Gastroesophageal sphincter (tissue), 4 donors: ENCODE measurements at regions not wholly inside any gene's neighbourhood (a gene's known extent, or its start where the extent isn't known, plus 50 kb on each side); places are given as distances from the start of the nearest gene placed in this dataset.
A peak's percentile ranks its signal among the peaks of the same experiment; 100 is the strongest.

Source experiments
- ATAC-seq: fragments of 150-250 bp; one replicate; pipeline ENCODE4 v1.9.1; 2016; ENCODE audit warnings: mild to moderate bottlenecking, moderate library complexity
- H3K27ac ChIP-seq, 4 donors: fragments of 200-600 bp; sonication (generic) in 3 of 4; 1 replicate in 3 of 4; 2 replicates in 1 of 4; pipeline ENCODE4 v1.5.1; 2016 to 2019
- H3K27me3 ChIP-seq: fragments of 200-600 bp; sonication (generic); one replicate; pipeline ENCODE4 v1.5.1; 2019
- H3K36me3 ChIP-seq, 2 donors: fragments of 200-600 bp; sonication (generic); one replicate each; pipeline ENCODE4 v1.5.1; 2019; ENCODE audit warnings: control low read depth in 1 of 2
- H3K4me1 ChIP-seq, 3 donors: fragments of 200-600 bp; sonication (generic); 1 replicate in 2 of 3; 2 replicates in 1 of 3; pipeline ENCODE4 v1.5.1; 2016 to 2019; ENCODE audit warnings: control low read depth in 2 of 3
- H3K4me3 ChIP-seq, 2 donors: fragments of 200-600 bp; sonication (generic); one replicate each; pipeline ENCODE4 v1.5.1; 2019; ENCODE audit warnings: mild to moderate bottlenecking in 1 of 2, moderate library complexity in 1 of 2
- H3K9me3 ChIP-seq, 3 donors: fragments of 200-600 bp; sonication (generic); one replicate each; pipeline ENCODE4 v1.5.1; 2017 to 2019; ENCODE audit warnings: control low read depth in 2 of 3
- CTCF ChIP-seq, 4 experiments: fragments of 200-600 bp in 2 of 4; fragments of 450-650 bp in 2 of 4; sonication (generic) in 1 of 4; IDR thresholded peaks; one replicate each; pipeline ENCODE4 v1.5.1; 2017 to 2019; ENCODE audit warnings: antibody characterized with exemption in 4 of 4, mild to moderate bottlenecking in 2 of 4, moderate library complexity in 2 of 4
- EP300 ChIP-seq: sonication (generic); formaldehyde crosslinking; IDR thresholded peaks from one replicate; pipeline ENCODE4 v1.6.1; 2017; ENCODE audit warnings: antibody characterized with exemption, mild to moderate bottlenecking
- POLR2A ChIP-seq, 2 donors: fragments of 450-650 bp; IDR thresholded peaks; one replicate each; pipeline ENCODE4 v1.6.1; 2017; ENCODE audit warnings: antibody characterized with exemption in 2 of 2, mild to moderate bottlenecking in 2 of 2, moderate library complexity in 1 of 2
- POLR2AphosphoS5 ChIP-seq: sonication (generic); formaldehyde crosslinking; IDR thresholded peaks from one replicate; pipeline ENCODE4 v1.6.1; 2017; ENCODE audit warnings: antibody characterized with exemption
- WGBS, 2 donors: methylation state at CpG; one replicate each; pipeline ENCODE4 v1.1.5; 2018; ENCODE audit warnings: low coverage in 1 of 2; 5-methylcytosine and 5-hydroxymethylcytosine counted together

GRCh38 chr4:133498149-133498548 is 349.1 kb downstream of the PCDH10 start:
- Histone ChIP-seq H3K4me3 (no peak overlapping the region), H3K27me3 (no peaks in the 10 kb centered on the region), H3K36me3 (no peaks in the 10 kb centered on the region), H3K9me3 (no peaks in the 10 kb centered on the region), H3K27ac (no peak overlapping the region), H3K4me1 (no peaks in the 10 kb centered on the region)
- TF ChIP-seq EP300: no peak
- no peak for TF ChIP-seq POLR2AphosphoS5
- TF ChIP-seq POLR2A (IDR thresholded peaks at IDR 0.05): no peak
- TF ChIP-seq CTCF (IDR thresholded peaks at IDR 0.05): no peak
- no peak for ATAC-seq
- 83 to 97% methylated on average over 6 of the region's 6 CpGs for WGBS, 2 donors

DNA sequence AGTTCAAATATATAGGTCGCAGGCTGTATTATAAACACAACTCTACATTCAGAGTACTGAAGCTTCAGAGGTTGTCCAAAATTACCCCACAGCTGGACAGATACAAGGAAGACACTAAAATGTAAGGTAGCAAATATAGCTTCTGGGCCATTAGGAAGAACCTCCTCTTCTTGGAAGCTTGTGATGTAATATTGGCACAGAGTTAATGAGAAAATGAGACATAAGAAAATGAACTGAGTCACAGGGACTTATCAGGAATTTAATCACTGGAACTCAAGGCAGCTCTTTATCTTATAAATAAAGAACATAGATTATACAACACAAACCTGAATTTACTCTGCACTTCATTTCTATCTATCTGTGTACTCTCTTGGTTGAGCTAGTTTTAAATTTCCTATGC is 344.7 kb downstream of the PCDH10 start:
- H3K27ac ChIP-seq: no peak overlapping the region
- H3K27me3 ChIP-seq: no peaks in the 10 kb centered on the region
- WGBS, 2 donors: 10 to 55% methylated on average over 1 of the region's 1 CpG
- H3K9me3 ChIP-seq: no peaks in the 10 kb centered on the region
- H3K4me3 ChIP-seq: no peak overlapping the region
- no peak for ATAC-seq
- no peak for TF ChIP-seq CTCF (IDR thresholded peaks at IDR 0.05)
- TF ChIP-seq POLR2A (IDR thresholded peaks at IDR 0.05): no peak
- TF ChIP-seq EP300: no peak
- TF ChIP-seq POLR2AphosphoS5: no peak
- no peaks in the 10 kb centered on the region for H3K36me3 ChIP-seq
- H3K4me1 ChIP-seq: no peaks in the 10 kb centered on the region

DNA sequence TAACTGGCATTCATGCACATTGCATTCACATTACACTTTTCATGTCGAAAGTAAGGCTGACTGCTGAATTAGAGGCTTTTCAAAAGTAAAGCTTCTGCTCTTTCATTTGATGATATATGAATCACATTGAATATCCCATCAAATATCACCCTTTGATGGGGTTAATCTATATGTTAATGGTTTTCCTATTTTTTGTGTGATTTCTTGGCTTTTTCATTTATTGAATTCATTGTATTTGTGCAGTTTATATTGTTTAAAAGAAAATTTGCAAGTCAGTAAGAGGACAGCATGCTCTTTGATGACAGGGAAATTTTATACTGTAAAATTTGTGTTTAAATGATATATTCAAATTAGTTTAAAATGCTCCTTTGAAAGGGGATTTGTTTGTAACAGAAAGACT is 344.1 kb downstream of the PCDH10 start:
- Histone ChIP-seq H3K36me3 (no peaks in the 10 kb centered on the region), H3K27ac (no peak overlapping the region), H3K27me3 (no peaks in the 10 kb centered on the region), H3K4me1 (no peaks in the 10 kb centered on the region), H3K9me3 (no peaks in the 10 kb centered on the region), H3K4me3 (no peak overlapping the region)
- TF ChIP-seq POLR2AphosphoS5: no peak
- 57 to 63% methylated on average over 1 of the region's 1 CpG for WGBS, 2 donors
- ATAC-seq: no peak

DNA sequence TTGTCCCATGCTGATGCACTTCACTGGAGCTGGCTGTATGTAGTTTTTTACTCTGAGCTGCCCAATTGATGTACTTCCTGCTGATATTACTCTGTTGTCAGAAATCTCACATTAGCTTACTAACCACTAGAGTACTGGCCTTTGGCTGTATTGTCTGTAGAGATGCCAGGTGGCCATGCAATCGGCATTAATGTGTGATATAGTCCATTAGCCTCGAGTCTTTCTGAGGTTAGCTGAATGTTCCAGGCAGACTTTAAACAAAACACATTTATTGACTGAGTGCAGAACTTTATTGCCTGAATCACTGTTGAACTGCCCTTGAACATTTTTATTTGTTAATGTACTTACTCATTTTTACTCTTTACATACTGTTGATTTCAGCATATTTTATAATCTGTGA is 335.2 kb downstream of the PCDH10 start:
- 27 to 40% methylated on average over 2 of the region's 2 CpGs for WGBS, 2 donors
- ATAC-seq: no peak
- TF ChIP-seq EP300 (no peak), CTCF (IDR thresholded peaks at IDR 0.05) (no peak), POLR2AphosphoS5 (no peak), POLR2A (IDR thresholded peaks at IDR 0.05) (no peak)
- H3K36me3 ChIP-seq: no peaks in the 10 kb centered on the region
- H3K27ac ChIP-seq: no peak overlapping the region
- no peaks in the 10 kb centered on the region for H3K27me3 ChIP-seq
- no peak overlapping the region for H3K4me3 ChIP-seq
- H3K9me3 ChIP-seq: no peaks in the 10 kb centered on the region
- H3K4me1 ChIP-seq: no peaks in the 10 kb centered on the region

- Histone ChIP-seq H3K36me3 (no peaks in the 10 kb centered on the region), H3K9me3 (no peaks in the 10 kb centered on the region), H3K27me3 (no peaks in the 10 kb centered on the region), H3K27ac (no peak overlapping the region), H3K4me1 (no peaks in the 10 kb centered on the region), H3K4me3 (no peak overlapping the region)
- TF ChIP-seq POLR2A (IDR thresholded peaks at IDR 0.05): no peak
- no peak for TF ChIP-seq POLR2AphosphoS5
- no peak for TF ChIP-seq EP300
- peak in 1 of 4 experiments; percentile 27 for TF ChIP-seq CTCF (IDR thresholded peaks at IDR 0.05)
- no peak for ATAC-seq
- WGBS, 2 donors: 64 to 73% methylated on average over 4 of the region's 4 CpGs
Observed at GRCh38 chr4:133483600-133484246, 334.6 kb downstream of the PCDH10 start.
